Transverse colon (tissue), 4 donors: ENCODE measurements at regions not wholly inside any gene's neighbourhood (a gene's known extent, or its start where the extent isn't known, plus 50 kb on each side); places are given as distances from the start of the nearest gene placed in this dataset.

ENCODE experiments used
- CTCF ChIP-seq, 5 experiments: fragments of 200-600 bp in 3 of 5; fragments of 450-650 bp in 2 of 5; sonication (generic) in 3 of 5; IDR thresholded peaks; 1 replicate in 2 of 5; 2 replicates in 3 of 5; pipeline ENCODE4 v1.5.1; 2016 to 2017; ENCODE audit warnings: antibody characterized with exemption in 5 of 5, inconsistent platforms in 3 of 5, mild to moderate bottlenecking in 2 of 5, moderate library complexity in 1 of 5
- EP300 ChIP-seq: sonication (generic); formaldehyde crosslinking; IDR thresholded peaks from one replicate; pipeline ENCODE4 v1.6.1; 2017; ENCODE audit warnings: antibody characterized with exemption, low read depth
- POLR2A ChIP-seq: fragments of 450-650 bp; IDR thresholded peaks from one replicate; pipeline ENCODE4 v1.6.1; 2016; ENCODE audit warnings: antibody characterized with exemption, mild to moderate bottlenecking, moderate library complexity
- POLR2AphosphoS5 ChIP-seq, 3 donors: sonication (generic); formaldehyde crosslinking; IDR thresholded peaks; one replicate each; pipeline ENCODE4 v1.6.1; 2016; ENCODE audit warnings: antibody characterized with exemption in 3 of 3

- no peak for TF ChIP-seq POLR2AphosphoS5 (IDR thresholded peaks at IDR 0.05)
- no peak for TF ChIP-seq CTCF (IDR thresholded peaks at IDR 0.05)
- no peak for TF ChIP-seq POLR2A
- no peak for TF ChIP-seq EP300
Observed at GRCh38 chr10:78781991-78782390, 286.8 kb upstream of the ZMIZ1 start.
